SKM-1 (cell line): ENCODE measurements at regions not wholly inside any gene's neighbourhood (a gene's known extent, or its start where the extent isn't known, plus 50 kb on each side); places are given as distances from the start of the nearest gene placed in this dataset.
"Not testable (repeated sequence)": the region's sequence is repeated elsewhere in the genome, so short reads cannot be mapped to it uniquely, and the experiment has no call there.

ENCODE experiments used
- DNase-seq: peaks from one replicate; lab custom pipeline; 2025; ENCODE audit not compliant: unreplicated experiment; lab: John Stamatoyannopoulos, UW

- DNase-seq = no peak
Measured at GRCh38 chr18:38644875-38645641, 1079.5 kb upstream of the CELF4 start.

DNA sequence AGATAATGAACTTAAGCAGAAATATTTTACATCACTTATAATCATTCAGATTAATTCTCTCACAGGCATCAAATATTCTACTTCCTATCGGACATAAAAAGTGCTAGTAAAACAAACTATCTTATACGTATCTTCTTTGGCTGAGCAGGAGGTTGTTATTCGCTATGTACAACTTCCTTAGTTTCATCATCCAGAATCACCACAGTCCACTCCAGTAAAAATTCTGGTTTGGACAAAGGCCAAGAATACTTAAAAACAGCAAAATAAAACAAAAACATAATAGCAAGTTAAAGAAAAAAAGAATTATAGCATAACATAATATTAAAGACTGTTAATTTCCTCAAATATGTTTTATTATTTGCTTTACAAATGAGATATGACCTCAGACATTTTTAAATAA, 1077.1 kb upstream of the CELF4 start:
- no peak for DNase-seq

DNA sequence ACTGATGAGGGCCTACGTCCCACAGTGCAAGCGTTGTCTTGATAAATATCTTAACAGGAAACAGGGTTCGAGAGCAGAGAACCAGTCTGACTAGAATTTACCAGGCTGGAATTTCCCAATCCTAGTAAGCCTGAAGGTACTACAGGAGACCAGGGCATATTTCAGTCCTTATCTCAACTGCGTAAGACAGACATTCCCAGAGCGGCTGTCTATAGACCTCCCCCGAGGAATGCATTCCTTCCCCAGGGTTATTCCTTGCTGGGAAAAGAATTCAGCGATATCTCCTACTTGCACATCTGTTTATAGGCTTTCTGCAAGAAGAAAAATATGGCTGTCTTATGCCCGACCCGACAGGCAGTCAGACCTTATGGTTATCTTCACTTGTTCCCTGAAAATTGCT, 1074.1 kb upstream of the CELF4 start:
- DNase-seq = not testable (repeated sequence)

GRCh38 chr18:38635709-38636430, 1070.3 kb upstream of the CELF4 start:
- DNase-seq = no peak

GRCh38 chr18:38634117-38634516, 1068.5 kb upstream of the CELF4 start:
- DNase-seq = no peak

GRCh38 chr18:38633333-38633732, 1067.7 kb upstream of the CELF4 start:
- DNase-seq = no peak

GRCh38 chr18:38619129-38619528, 1053.5 kb upstream of the CELF4 start:
- DNase-seq = no peak

GRCh38 chr18:38616306-38616705, 1050.7 kb upstream of the CELF4 start:
- DNase-seq = no peak

GRCh38 chr18:38612904-38613303, 1047.3 kb upstream of the CELF4 start:
- DNase-seq = no peak

DNA sequence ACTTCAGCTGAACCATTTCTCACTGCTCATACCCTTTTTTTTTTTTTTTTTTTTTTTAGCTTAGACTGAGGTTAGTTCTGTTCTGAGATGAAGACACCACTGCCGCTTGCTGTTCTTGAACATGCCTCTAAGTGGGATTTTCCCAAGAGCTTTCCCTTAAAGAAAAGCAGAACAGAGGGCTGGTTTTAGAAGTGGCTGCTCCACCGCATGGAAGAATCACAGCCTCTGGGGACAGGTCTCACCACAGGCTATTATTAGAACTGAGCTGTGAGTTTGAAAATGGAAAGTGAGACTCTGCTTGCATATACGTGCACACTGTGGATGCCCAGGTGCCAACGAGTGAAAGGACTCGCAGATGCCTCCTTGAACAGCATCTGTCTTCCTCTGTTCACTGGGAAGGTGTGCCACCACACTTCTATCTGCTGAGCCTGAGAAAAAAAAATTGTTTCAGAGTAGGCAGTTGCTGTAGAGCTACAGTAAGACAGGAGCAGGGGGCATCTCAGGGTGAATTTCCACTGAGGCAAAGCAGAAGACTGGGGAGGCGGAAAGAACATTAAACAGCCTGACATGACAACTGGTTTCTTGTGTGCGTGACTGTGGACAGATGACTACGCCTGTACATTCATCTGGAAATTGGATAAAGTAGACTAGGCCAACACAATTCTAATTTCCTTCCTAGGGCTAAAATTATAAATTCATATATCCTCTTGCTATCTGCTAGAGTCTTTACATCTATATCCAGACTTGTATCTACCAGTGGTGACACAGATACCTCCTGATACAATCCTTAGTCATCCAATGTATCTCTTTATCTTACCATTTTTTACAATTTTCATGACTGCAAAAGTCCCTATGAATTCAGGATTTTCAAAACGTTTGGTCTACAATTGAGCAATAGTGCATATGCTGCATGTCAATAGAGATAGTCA, 1045.7 kb upstream of the CELF4 start:
- DNase-seq = no peak

DNA sequence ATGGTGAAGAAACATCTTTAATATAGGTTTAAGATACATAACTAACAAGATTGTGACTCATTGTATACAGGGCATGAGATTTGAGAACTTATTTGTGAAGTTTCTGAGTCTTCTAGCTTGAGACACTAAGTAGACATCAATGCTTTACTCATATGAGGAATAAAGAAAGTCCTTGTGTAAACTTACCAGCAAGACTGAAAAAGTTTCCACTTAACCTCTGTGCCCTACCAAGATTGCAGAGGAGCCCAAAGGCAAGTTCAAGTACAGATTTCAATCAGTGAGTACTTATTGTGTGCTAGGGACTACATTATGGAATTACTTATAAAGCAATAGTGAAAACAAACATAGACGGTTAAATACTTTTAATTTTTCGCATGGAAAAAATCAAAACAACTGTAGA, 1041.2 kb upstream of the CELF4 start:
- no peak for DNase-seq

GRCh38 chr18:38602341-38602740, 1036.7 kb upstream of the CELF4 start:
- no peak for DNase-seq

DNA sequence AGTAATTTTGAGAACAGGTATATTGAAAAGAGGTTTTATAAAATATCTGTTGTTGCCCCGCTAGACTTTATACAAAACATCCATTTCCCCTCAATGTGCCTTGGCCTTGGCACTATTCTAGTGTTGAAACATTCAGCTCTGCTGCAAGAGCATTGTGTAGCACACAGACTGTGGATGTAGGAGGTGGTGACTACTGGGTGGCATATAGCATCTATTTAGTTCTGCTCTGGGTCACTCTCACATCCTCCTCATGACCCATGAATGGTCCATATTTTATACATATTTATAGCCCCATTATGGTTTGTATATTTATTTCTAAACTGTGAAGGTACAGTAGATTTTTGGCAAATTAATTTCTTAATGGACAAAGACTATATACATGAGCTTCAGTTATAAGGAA, 1022.0 kb upstream of the CELF4 start:
- DNase-seq = no peak

GRCh38 chr18:38586327-38586726, 1020.7 kb upstream of the CELF4 start:
- no peak for DNase-seq

DNA sequence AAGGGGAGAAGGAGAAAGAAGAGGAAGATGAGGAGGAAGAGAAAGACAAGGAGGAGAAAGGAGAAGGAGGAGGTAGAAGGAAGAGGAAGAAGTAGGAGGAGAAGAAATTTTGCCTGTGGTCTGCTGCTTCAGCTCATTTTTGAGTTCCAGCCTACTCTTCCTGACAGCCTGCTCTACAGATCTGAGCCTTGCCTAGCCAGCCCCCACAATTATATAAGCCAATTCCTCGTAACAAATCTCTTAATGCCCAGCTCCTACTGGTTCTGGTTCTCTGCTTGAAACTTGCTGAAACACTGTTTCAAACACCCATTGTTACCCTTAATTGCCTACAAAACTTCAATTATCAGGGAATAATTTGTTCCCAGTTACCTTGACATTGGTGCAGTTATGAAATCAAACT, 1014.2 kb upstream of the CELF4 start:
- no peak for DNase-seq

- no peak for DNase-seq
Measured at GRCh38 chr18:38576916-38577315, 1011.3 kb upstream of the CELF4 start.

DNA sequence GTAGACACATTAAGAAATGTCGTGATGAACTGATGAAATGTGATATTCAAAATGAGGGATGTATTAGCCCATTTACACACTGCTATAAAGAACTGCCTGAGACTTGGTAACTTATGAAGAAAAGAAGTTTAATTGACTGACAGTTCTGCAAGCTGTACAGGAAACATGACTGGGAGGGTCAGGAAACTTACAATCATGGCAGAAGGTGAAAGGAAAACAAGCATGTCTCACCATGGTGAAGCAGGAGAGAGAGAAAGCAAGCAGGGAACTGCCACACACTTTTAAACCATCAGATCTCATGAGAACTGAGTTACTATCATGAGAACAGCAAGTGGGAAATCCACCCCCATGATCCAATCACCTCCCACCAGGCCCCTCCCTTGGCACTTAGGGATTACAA, 1010.8 kb upstream of the CELF4 start:
- no peak for DNase-seq

DNA sequence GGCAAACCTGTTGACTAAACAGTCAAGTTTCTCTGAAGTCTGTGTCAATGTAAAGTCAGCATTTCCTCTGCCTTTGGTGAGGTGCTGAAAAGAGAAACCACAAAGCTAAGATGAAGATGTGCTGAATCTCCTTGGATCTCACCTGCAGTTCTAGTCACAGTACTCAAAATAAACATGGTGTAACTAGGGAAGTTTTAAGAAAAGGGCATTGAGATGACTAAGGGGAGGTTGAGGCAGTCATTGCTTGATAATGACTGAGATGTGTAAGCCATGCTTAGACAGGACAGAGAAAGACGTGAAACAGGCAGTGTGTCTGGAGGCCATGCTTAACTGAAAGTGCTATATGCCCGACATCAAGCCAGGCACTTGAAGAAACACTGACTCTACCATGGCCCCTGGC, 1010.0 kb upstream of the CELF4 start:
- DNase-seq = no peak

GRCh38 chr18:38575023-38575422, 1009.4 kb upstream of the CELF4 start:
- no peak for DNase-seq

GRCh38 chr18:38572554-38573111, 1007.0 kb upstream of the CELF4 start:
- DNase-seq = no peak

DNA sequence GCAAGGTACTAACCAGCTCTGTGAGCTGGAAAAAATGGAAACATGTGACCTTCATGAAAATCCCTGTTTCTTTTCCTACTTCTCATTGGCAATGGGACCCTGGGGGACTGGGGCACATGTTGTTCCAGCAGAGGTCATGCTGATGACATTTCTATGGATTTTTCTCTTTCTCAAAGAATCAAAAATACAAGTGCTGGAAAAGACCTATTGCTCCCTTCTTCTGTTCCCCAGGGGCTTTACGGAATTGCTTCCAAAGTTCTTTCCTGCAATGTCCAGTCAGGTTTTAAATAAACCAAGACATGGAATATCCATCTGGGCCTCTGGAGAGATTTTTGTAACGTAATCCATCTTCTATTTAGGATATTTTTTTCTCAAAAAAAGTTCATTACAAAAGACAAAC, 1006.1 kb upstream of the CELF4 start:
- DNase-seq = no peak
